Esophagus squamous epithelium (tissue), 5 donors: ENCODE measurements at regions not wholly inside any gene's neighbourhood (a gene's known extent, or its start where the extent isn't known, plus 50 kb on each side); places are given as distances from the start of the nearest gene placed in this dataset.
"Not testable (repeated sequence)": the region's sequence is repeated elsewhere in the genome, so short reads cannot be mapped to it uniquely, and the experiment has no call there.

ENCODE experiments used
- DNase-seq: peaks from one replicate; lab custom pipeline; 2025; lab: John Stamatoyannopoulos, UW
- H3K27ac ChIP-seq, 4 donors: fragments of 200-600 bp; sonication (generic); one replicate each; pipeline ENCODE4 v1.5.1; 2016 to 2019; ENCODE audit warnings: mild to moderate bottlenecking in 1 of 4
- H3K27me3 ChIP-seq, 4 donors: fragments of 200-600 bp; sonication (generic); 1 replicate in 3 of 4; 2 replicates in 1 of 4; pipeline versions ENCODE4 v1.5.1 to v1.6.0; 2017 to 2021; ENCODE audit warnings: antibody characterized with exemption in 1 of 4
- H3K36me3 ChIP-seq, 3 donors: fragments of 200-600 bp; sonication (generic); one replicate each; pipeline ENCODE4 v1.5.1; 2016 to 2019
- H3K4me1 ChIP-seq, 3 donors: fragments of 200-600 bp; sonication (generic); one replicate each; pipeline ENCODE4 v1.5.1; 2017 to 2019
- H3K4me3 ChIP-seq, 4 donors: fragments of 200-600 bp; sonication (generic); 1 replicate in 3 of 4; 2 replicates in 1 of 4; pipeline ENCODE4 v1.5.1; 2016 to 2019; ENCODE audit warnings: mild to moderate bottlenecking in 2 of 4, moderate library complexity in 1 of 4
- H3K9me3 ChIP-seq, 3 donors: fragments of 200-600 bp; sonication (generic); one replicate each; pipeline ENCODE4 v1.5.1; 2016 to 2019
- POLR2A ChIP-seq, 4 donors: fragments of 450-650 bp; IDR thresholded peaks; one replicate each; pipeline ENCODE4 v1.6.1; 2017; ENCODE audit warnings: antibody characterized with exemption in 4 of 4, mild to moderate bottlenecking in 4 of 4, moderate library complexity in 3 of 4
- WGBS, 2 donors: methylation state at CpG; one replicate each; pipeline ENCODE4 v1.1.5; 2018; 5-methylcytosine and 5-hydroxymethylcytosine counted together
- intact Hi-C: fragments of 100-400 bp; cut with DNase I; formaldehyde crosslinking; loops from one replicate; pipeline ENCODE4 v1.15.0; 2022
- TF ChIP-seq, protein P1 (sequence below), 6 experiments: fragments of 450-650 bp in 4 of 6; fragments of 200-600 bp in 2 of 6; sonication (generic) in 2 of 6; IDR thresholded peaks; one replicate each; pipeline ENCODE4 v1.5.1; 2016 to 2019; ENCODE audit warnings: antibody characterized with exemption in 6 of 6, mild to moderate bottlenecking in 4 of 6, moderate library complexity in 4 of 6
- donor health status: DM: yes; HTN: yes; CAD: no.

GRCh38 chr1:90246069-90246468 is 251.2 kb downstream of the ZNF326 start:
- H3K27me3 ChIP-seq = no peaks in the 10 kb centered on the region
- no peak overlapping the region for H3K27ac ChIP-seq
- intact Hi-C loops = no loop called here
- TF ChIP-seq, protein P1, sequence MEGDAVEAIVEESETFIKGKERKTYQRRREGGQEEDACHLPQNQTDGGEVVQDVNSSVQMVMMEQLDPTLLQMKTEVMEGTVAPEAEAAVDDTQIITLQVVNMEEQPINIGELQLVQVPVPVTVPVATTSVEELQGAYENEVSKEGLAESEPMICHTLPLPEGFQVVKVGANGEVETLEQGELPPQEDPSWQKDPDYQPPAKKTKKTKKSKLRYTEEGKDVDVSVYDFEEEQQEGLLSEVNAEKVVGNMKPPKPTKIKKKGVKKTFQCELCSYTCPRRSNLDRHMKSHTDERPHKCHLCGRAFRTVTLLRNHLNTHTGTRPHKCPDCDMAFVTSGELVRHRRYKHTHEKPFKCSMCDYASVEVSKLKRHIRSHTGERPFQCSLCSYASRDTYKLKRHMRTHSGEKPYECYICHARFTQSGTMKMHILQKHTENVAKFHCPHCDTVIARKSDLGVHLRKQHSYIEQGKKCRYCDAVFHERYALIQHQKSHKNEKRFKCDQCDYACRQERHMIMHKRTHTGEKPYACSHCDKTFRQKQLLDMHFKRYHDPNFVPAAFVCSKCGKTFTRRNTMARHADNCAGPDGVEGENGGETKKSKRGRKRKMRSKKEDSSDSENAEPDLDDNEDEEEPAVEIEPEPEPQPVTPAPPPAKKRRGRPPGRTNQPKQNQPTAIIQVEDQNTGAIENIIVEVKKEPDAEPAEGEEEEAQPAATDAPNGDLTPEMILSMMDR (IDR thresholded peaks at IDR 0.05) = no peak
- TF ChIP-seq POLR2A (IDR thresholded peaks at IDR 0.05) = no peak
- DNase-seq = no peak
- 62 to 68% methylated on average over 2 of the region's 2 CpGs for WGBS, 2 donors
- H3K4me3 ChIP-seq = no peak overlapping the region
- no peaks in the 10 kb centered on the region for H3K4me1 ChIP-seq
- no peaks in the 10 kb centered on the region for H3K9me3 ChIP-seq
- H3K36me3 ChIP-seq = no peaks in the 10 kb centered on the region

- no peak overlapping the region for H3K27ac ChIP-seq
- H3K4me1 ChIP-seq = no peaks in the 10 kb centered on the region
- 79 to 86% methylated on average over 5 to 6 of the region's 6 CpGs for WGBS, 2 donors
- no peaks in the 10 kb centered on the region for H3K27me3 ChIP-seq
- no peaks in the 10 kb centered on the region for H3K9me3 ChIP-seq
- no peak overlapping the region for H3K4me3 ChIP-seq
- intact Hi-C loops = no loop called here
- TF ChIP-seq, protein P1 (IDR thresholded peaks at IDR 0.05) = no peak
- no peak for TF ChIP-seq POLR2A (IDR thresholded peaks at IDR 0.05)
- no peaks in the 10 kb centered on the region for H3K36me3 ChIP-seq
- no peak for DNase-seq
Measured at GRCh38 chr1:90236493-90236892, 241.6 kb downstream of the ZNF326 start.

DNA sequence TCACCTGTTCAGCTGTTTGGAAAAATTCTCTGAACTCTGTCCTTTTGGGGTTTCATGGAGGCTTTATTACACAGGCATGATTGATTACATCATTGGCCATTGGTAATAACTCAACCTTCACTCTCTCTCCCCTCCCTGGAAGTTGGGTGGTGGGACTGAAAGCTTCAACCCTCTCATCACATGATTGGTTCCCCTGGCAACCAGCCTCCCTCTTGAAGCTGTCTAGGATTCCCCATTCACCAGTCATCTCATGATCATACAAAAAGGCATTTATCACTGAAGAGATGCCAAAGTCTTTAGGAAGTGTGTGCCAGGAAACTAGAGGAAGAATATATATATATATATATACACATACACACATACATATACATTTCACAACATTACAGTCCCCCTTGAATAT is 228.5 kb downstream of the ZNF326 start:
- no peak for DNase-seq
- H3K4me3 ChIP-seq = no peak overlapping the region

GRCh38 chr1:90220941-90221693 is 226.2 kb downstream of the ZNF326 start:
- H3K4me3 ChIP-seq = no peak overlapping the region
- H3K4me1 ChIP-seq = no peaks in the 10 kb centered on the region
- no peak for TF ChIP-seq POLR2A (IDR thresholded peaks at IDR 0.05)
- TF ChIP-seq, protein P1 (IDR thresholded peaks at IDR 0.05) = no peak
- H3K27ac ChIP-seq = no peak overlapping the region
- H3K27me3 ChIP-seq = no peaks in the 10 kb centered on the region
- H3K36me3 ChIP-seq = no peaks in the 10 kb centered on the region
- 80 to 83% methylated on average over 5 of the region's 5 CpGs for WGBS, 2 donors
- DNase-seq = no peak
- H3K9me3 ChIP-seq = peaks cover 0 to 7% (median 5%) of the 10 kb centered on the region in 3 donors
- intact Hi-C loops = no loop called here

More for the DNA sequence above, 228.5 kb downstream of the ZNF326 start:
- no peaks in the 10 kb centered on the region for H3K36me3 ChIP-seq
- no peak overlapping the region for H3K27ac ChIP-seq
- H3K27me3 ChIP-seq = no peaks in the 10 kb centered on the region
- intact Hi-C loops = no loop called here
- no peaks in the 10 kb centered on the region for H3K4me1 ChIP-seq
- no peak for TF ChIP-seq POLR2A (IDR thresholded peaks at IDR 0.05)
- TF ChIP-seq, protein P1 (IDR thresholded peaks at IDR 0.05) = no peak
- peaks cover 0 to 7% (median 5%) of the 10 kb centered on the region in 3 donors for H3K9me3 ChIP-seq

- intact Hi-C loops = no loop called here
- H3K27ac ChIP-seq = no peak overlapping the region
- H3K27me3 ChIP-seq = no peaks in the 10 kb centered on the region
- no peaks in the 10 kb centered on the region for H3K36me3 ChIP-seq
- H3K4me3 ChIP-seq = no peak overlapping the region
- WGBS, 2 donors = 68 to 72% methylated on average over 3 of the region's 3 CpGs
- DNase-seq = no peak
- H3K4me1 ChIP-seq = no peaks in the 10 kb centered on the region
- TF ChIP-seq, protein P1 (IDR thresholded peaks at IDR 0.05) = no peak
- TF ChIP-seq POLR2A (IDR thresholded peaks at IDR 0.05) = no peak
- peaks cover 0 to 5% (median 4%) of the 10 kb centered on the region in 3 donors for H3K9me3 ChIP-seq
Measured at GRCh38 chr1:90220496-90220895, 225.6 kb downstream of the ZNF326 start.

DNA sequence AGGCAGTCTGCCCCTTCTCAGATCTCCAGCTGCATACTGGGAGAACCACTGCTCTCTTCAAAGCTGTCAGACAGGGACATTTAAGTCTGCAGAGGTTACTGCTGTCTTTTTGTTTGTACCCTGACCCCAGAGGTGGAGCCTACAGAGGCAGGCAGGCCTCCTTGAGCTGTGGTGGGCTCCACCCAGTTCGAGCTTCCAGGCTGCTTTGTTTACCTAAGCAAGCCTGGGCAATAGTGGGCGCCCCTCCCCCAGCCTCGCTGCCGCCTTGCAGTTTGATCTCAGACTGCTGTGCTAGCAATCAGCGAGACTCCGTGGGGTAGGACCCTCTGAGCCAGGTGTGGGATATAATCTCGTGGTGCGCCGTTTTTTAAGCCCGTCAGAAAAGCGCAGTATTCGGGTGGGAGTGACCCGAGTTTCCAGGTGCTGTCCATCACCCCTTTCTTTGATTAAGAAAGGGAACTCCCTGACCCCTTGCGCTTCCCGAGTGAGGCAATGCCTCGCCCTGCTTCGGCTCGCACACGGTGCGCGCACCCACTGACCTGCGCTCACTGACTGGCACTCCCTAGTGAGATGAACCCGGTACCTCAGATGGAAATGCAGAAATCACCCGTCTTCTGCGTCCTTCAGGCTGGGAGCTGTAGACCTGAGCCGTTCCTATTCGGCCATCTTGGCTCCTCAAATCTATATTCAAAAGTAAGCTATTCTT is 224.4 kb downstream of the ZNF326 start:
- intact Hi-C loops, H3K27me3 ChIP-seq, DNase-seq, H3K4me1 ChIP-seq, H3K27ac ChIP-seq, H3K9me3 ChIP-seq, H3K4me3 ChIP-seq, H3K36me3 ChIP-seq: not testable (repeated sequence)
- 72 to 85% methylated on average over 17 to 21 of the region's 27 CpGs for WGBS, 2 donors
